PC-3 (cell line): ENCODE measurements at regions not wholly inside any gene's neighbourhood (a gene's known extent, or its start where the extent isn't known, plus 50 kb on each side); places are given as distances from the start of the nearest gene placed in this dataset.
"Not testable (repeated sequence)": the region's sequence is repeated elsewhere in the genome, so short reads cannot be mapped to it uniquely, and the experiment has no call there.

Experiments used
- ATAC-seq: fragments of 200-7000 bp; cut with Tn5 transposase; 2 replicates; pipeline ENCODE4 v1.9.1; 2020; ENCODE audit warnings: mild to moderate bottlenecking, moderate library complexity
- BruUV-seq: library from RNA; stranded (reverse); fragments of 400-500 nt; replicated peaks from 2 replicates; lab custom pipeline; 2021; lab: Mats Ljungman, UMichigan
- CTCF ChIA-PET: fragments of 300-600 bp; sonication (Branson Sonifier 250); formaldehyde crosslinking; loops from one replicate; lab custom pipeline; 2022; ENCODE audit warnings: antibody characterized with exemption; lab: Charles Lee
- POLR2A ChIA-PET: fragments of 300-600 bp; sonication (Branson Sonifier 250); formaldehyde crosslinking; loops from one replicate; lab custom pipeline; 2022; ENCODE audit warnings: antibody characterized with exemption; ENCODE audit not compliant: unreplicated experiment; lab: Charles Lee
- DNase-seq: peaks from one replicate; pipeline ENCODE4 v3.0.0-alpha.2; 2015
- H2AFZ ChIP-seq: fragments of 300-600 bp; sonication (generic); 2 replicates; pipeline ENCODE4 v1.6.0; 2016; ENCODE audit warnings: antibody characterized with exemption, low read length
- H3F3A ChIP-seq: fragments of 300-600 bp; sonication (generic); one replicate; pipeline ENCODE4 v1.6.0; 2017; ENCODE audit warnings: antibody characterized with exemption, low read length, control low read depth, mild to moderate bottlenecking; ENCODE audit not compliant: unreplicated experiment
- H3K27ac ChIP-seq: fragments of 300-600 bp; sonication (generic); 2 replicates; pipeline ENCODE4 v1.5.1; 2016; ENCODE audit warnings: mild to moderate bottlenecking, low read length
- H3K27me3 ChIP-seq: fragments of 300-600 bp; sonication (generic); 2 replicates; pipeline ENCODE4 v1.6.1; 2016; ENCODE audit warnings: low read length, mixed read lengths
- H3K36me3 ChIP-seq: fragments of 300-600 bp; sonication (generic); 2 replicates; pipeline ENCODE4 v1.6.1; 2016; ENCODE audit warnings: low read depth, mixed run types, low read length, mixed read lengths
- H3K4me1 ChIP-seq: fragments of 300-600 bp; sonication (generic); 2 replicates; pipeline ENCODE4 v1.5.1; 2016; ENCODE audit warnings: low read length; ENCODE audit not compliant: insufficient read depth
- H3K4me2 ChIP-seq: fragments of 300-600 bp; sonication (generic); 2 replicates; pipeline ENCODE4 v1.6.0; 2016; ENCODE audit warnings: low read length
- H3K4me3 ChIP-seq: fragments of 300-600 bp; sonication (generic); 2 replicates; pipeline ENCODE4 v1.5.1; 2016; ENCODE audit warnings: mild to moderate bottlenecking, low read length, mixed read lengths
- H3K79me2 ChIP-seq: fragments of 300-600 bp; sonication (generic); 2 replicates; pipeline ENCODE4 v1.6.1; 2017; ENCODE audit warnings: low read length, mixed read lengths
- H3K9ac ChIP-seq: fragments of 300-600 bp; sonication (generic); 2 replicates; pipeline ENCODE4 v1.6.0; 2016; ENCODE audit warnings: mild to moderate bottlenecking, low read length
- H3K9me2 ChIP-seq: fragments of 300-600 bp; sonication (generic); replicated peaks from 2 replicates; pipeline ENCODE4 v1.6.1; 2016; ENCODE audit warnings: mixed run types, low read length, mixed read lengths
- H3K9me3 ChIP-seq: fragments of 300-600 bp; sonication (generic); 2 replicates; pipeline ENCODE4 v1.6.1; 2016; ENCODE audit warnings: low read length, mixed read lengths
- H4K20me1 ChIP-seq: fragments of 300-600 bp; sonication (generic); 2 replicates; pipeline ENCODE4 v1.6.1; 2016; ENCODE audit warnings: low read length, mixed read lengths
- EZH2 ChIP-seq: fragments of 300-600 bp; sonication (generic); IDR thresholded peaks from one replicate; pipeline ENCODE4 v1.6.1; 2017; ENCODE audit warnings: antibody characterized with exemption, mild to moderate bottlenecking, low read length; ENCODE audit not compliant: unreplicated experiment
- EZH2phosphoT487 ChIP-seq: fragments of 300-600 bp; sonication (generic); IDR thresholded peaks from 2 replicates; pipeline ENCODE4 v1.6.1; 2018; ENCODE audit warnings: mild to moderate bottlenecking, antibody characterized with exemption, low read length, borderline replicate concordance
- intact Hi-C: fragments of 100-400 bp; cut with micrococcal nuclease; formaldehyde crosslinking; loops from 2 replicates; pipeline ENCODE4 v1.9.0; 2023
- TF ChIP-seq, protein P1 (sequence below): fragments of 300-600 bp; sonication (generic); conservative IDR thresholded peaks from 2 replicates; pipeline ENCODE4 v1.5.1; 2017; ENCODE audit warnings: antibody characterized with exemption, low read depth, mild to moderate bottlenecking, low read length

DNA sequence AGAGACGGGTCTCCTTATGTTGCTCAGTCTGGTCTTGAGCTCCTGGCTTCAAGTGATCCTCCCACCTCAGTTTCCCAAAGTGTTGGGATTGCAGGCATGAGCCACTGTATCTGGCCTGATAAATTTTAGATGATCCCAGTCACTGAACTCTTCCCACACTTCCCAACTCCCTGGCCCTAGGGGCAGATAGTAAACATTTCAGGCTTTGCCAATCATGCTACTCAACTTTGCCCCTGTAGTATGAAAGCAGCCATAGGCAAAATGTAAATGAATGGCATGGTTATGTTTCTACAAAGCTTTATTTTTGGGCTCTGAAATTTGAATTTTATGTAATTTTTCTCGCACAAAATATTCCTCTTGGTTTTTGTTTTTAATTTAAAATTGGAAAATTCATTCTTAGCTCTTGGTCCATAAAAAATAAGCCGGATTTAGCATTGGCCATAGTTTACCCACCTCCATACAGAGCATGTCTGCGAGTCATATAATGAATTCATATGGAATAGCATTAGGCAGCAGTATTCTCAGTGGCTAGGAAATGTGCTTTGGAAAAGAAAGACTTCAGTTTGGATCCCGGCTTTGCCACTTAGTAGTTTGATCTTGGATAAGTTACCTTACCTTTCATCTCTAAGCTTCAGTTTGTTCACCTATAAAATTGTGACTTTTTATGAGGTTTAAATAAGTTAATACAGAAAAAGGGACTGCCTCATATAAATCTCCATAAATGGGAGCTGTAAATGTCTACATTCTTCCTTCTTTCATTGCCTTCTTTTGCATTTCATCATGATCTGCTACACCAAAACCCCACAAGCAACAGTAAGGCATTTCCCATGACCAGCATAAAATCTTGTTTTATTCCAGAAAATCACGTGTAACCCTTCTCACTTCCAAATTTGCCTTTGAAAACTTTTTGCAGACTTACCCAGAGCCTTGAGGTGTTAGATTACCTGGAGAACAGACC, 360.3 kb upstream of the TPM1 start:
- ChIA-PET CTCF (no interaction called here), POLR2A (no interaction called here)
- intact Hi-C loops, result no loop called here
- Histone ChIP-seq H3K27me3 (no peaks in the 10 kb centered on the region), H3K36me3 (no peaks in the 10 kb centered on the region), H4K20me1 (no peaks in the 10 kb centered on the region), H3K9me2 (no peaks in the 10 kb centered on the region), H2AFZ (no peak overlapping the region), H3K4me3 (no peak overlapping the region), H3K9me3 (no peaks in the 10 kb centered on the region), H3K79me2 (no peaks in the 10 kb centered on the region), H3K27ac (no peak overlapping the region), H3F3A (no peaks in the 10 kb centered on the region), H3K4me2 (no peak overlapping the region), H3K9ac (no peak overlapping the region), H3K4me1 (no peaks in the 10 kb centered on the region)
- DNase-seq (no peak), ATAC-seq (no peak)
- no peak for TF ChIP-seq EZH2
- TF ChIP-seq, protein P1, sequence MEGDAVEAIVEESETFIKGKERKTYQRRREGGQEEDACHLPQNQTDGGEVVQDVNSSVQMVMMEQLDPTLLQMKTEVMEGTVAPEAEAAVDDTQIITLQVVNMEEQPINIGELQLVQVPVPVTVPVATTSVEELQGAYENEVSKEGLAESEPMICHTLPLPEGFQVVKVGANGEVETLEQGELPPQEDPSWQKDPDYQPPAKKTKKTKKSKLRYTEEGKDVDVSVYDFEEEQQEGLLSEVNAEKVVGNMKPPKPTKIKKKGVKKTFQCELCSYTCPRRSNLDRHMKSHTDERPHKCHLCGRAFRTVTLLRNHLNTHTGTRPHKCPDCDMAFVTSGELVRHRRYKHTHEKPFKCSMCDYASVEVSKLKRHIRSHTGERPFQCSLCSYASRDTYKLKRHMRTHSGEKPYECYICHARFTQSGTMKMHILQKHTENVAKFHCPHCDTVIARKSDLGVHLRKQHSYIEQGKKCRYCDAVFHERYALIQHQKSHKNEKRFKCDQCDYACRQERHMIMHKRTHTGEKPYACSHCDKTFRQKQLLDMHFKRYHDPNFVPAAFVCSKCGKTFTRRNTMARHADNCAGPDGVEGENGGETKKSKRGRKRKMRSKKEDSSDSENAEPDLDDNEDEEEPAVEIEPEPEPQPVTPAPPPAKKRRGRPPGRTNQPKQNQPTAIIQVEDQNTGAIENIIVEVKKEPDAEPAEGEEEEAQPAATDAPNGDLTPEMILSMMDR, result no peak
- no peak for TF ChIP-seq EZH2phosphoT487
- BruUV-seq, result no TSS peak

DNA sequence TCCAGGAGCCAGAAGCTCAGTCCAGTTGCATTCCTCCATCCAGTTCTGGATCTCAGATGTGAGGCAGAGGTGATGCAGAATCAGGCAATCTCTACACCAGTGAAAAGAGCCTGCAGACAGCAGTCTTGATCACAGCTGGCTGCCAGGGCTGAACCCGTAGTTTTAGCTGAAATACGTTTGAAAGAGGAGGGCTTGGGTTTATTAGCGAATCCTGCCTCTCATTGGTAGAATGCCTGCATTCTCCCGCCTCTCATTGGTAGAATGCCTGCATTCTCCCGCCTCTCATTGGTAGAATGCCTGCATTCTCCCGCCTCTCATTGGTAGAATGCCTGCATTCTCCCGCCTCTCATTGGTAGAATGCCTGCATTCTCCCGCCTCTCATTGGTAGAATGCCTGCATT, 359.4 kb upstream of the TPM1 start:
- ATAC-seq, H3K4me3 ChIP-seq, POLR2A ChIA-PET, H3K9ac ChIP-seq, H3K79me2 ChIP-seq, H4K20me1 ChIP-seq, BruUV-seq, H3F3A ChIP-seq, H3K4me2 ChIP-seq, CTCF ChIA-PET, H3K36me3 ChIP-seq, H2AFZ ChIP-seq, intact Hi-C loops, H3K4me1 ChIP-seq, DNase-seq, H3K9me3 ChIP-seq, H3K27ac ChIP-seq, H3K27me3 ChIP-seq, H3K9me2 ChIP-seq: not testable (repeated sequence)

DNA sequence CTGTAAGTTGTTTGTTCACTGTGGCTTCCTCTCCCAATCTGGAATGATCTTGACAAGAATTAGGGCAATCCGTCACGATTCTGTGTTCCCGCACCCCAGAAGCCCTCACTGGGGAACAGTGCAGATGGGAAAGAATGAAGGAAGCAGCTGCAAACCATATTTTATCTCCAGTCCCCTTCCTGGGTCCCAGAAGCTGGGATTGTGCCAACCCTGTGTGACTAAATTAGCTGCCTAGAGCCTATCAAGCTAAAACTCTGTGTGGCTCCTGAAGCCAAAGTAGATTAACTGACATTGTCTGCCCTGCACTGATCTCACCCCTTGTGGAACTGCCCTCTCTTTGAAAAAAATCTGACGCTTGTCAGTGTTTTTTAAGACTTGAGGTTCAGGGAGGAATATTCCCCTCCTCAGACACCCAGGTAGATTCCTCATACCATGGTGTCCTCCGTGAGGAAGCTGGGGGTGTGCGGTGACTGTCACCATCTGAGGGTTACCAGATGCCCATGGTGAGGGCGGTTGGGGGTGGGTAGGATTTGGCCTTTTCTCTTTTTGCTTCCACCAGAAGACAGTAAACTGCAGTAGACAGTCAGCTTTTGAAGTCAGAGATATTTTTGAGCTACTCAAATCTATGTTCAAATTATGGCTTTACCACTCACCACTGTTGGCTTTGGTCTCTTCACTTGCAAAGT, 358.3 kb upstream of the TPM1 start:
- no peak overlapping the region for H3K4me3 ChIP-seq
- TF ChIP-seq, protein P1, result no peak
- TF ChIP-seq EZH2 (no peak), EZH2phosphoT487 (no peak)
- CTCF ChIA-PET, result no interaction called here
- no peaks in the 10 kb centered on the region for H3K79me2 ChIP-seq
- no peaks in the 10 kb centered on the region for H3K36me3 ChIP-seq
- BruUV-seq, result no TSS peak
- H3K9me2 ChIP-seq, result no peaks in the 10 kb centered on the region
- no peak for ATAC-seq
- intact Hi-C loops, result no loop called here
- no peak for DNase-seq
- no peaks in the 10 kb centered on the region for H3F3A ChIP-seq
- no peaks in the 10 kb centered on the region for H3K9me3 ChIP-seq
- H3K4me2 ChIP-seq, result no peak overlapping the region
- no peak overlapping the region for H3K27ac ChIP-seq
- POLR2A ChIA-PET, result no interaction called here
- no peak overlapping the region for H3K9ac ChIP-seq
- no peaks in the 10 kb centered on the region for H4K20me1 ChIP-seq
- H3K27me3 ChIP-seq, result no peaks in the 10 kb centered on the region
- no peak overlapping the region for H2AFZ ChIP-seq
- H3K4me1 ChIP-seq, result no peaks in the 10 kb centered on the region
